ENCODE measurements at regions not wholly inside any gene's neighbourhood (a gene's known extent, or its start where the extent isn't known, plus 50 kb on each side); places are given as distances from the start of the nearest gene placed in this dataset.

- Histone ChIP-seq H3K27ac (no peak overlapping the region), H3K4me1 (ENCODE audit: control insufficient read depth in 1 of 2, low read depth in 2 of 2) (no peaks in the 10 kb centered on the region), H3K9me3 (no peaks in the 10 kb centered on the region), H3K27me3 (replicated peaks; ENCODE audit: insufficient read depth) (no peaks in the 10 kb centered on the region), H3K36me3 (no peaks in the 10 kb centered on the region), H3K4me3 (no peak overlapping the region)
- DNase-seq (ENCODE audit: low spot score) = no peak
- TF ChIP-seq CTCF (IDR thresholded peaks at IDR 0.05) = no peak
- ATAC-seq (ENCODE audit: insufficient number of reproducible peaks, low FRiP score, low read depth) = no peak
These were observed 599.3 kb upstream of the IMPG1 start for GRCh38 chr6:76671751-76672150.

- no peak overlapping the region for H3K27ac ChIP-seq
- H3K4me3 ChIP-seq = no peak overlapping the region
- H3K4me1 ChIP-seq (ENCODE audit: control insufficient read depth in 1 of 2, low read depth in 2 of 2) = no peaks in the 10 kb centered on the region
- no peaks in the 10 kb centered on the region for H3K36me3 ChIP-seq
- no peak for TF ChIP-seq CTCF (IDR thresholded peaks at IDR 0.05)
- ATAC-seq (ENCODE audit: insufficient number of reproducible peaks, low FRiP score, low read depth) = no peak
- no peak for DNase-seq (ENCODE audit: low spot score)
- H3K27me3 ChIP-seq (replicated peaks; ENCODE audit: insufficient read depth) = no peaks in the 10 kb centered on the region
- no peaks in the 10 kb centered on the region for H3K9me3 ChIP-seq
These were observed 571.8 kb upstream of the IMPG1 start for GRCh38 chr6:76644231-76644630.

- ATAC-seq (ENCODE audit: insufficient number of reproducible peaks, low FRiP score, low read depth) (no peak), DNase-seq (ENCODE audit: low spot score) (no peak)
- Histone ChIP-seq H3K4me1 (ENCODE audit: control insufficient read depth in 1 of 2, low read depth in 2 of 2) (no peaks in the 10 kb centered on the region), H3K27ac (no peak overlapping the region), H3K27me3 (replicated peaks; ENCODE audit: insufficient read depth) (no peaks in the 10 kb centered on the region), H3K4me3 (no peak overlapping the region), H3K36me3 (no peaks in the 10 kb centered on the region), H3K9me3 (no peaks in the 10 kb centered on the region)
- no peak for TF ChIP-seq CTCF (IDR thresholded peaks at IDR 0.05)
These were observed 567.5 kb upstream of the IMPG1 start for GRCh38 chr6:76639941-76640340.

GRCh38 chr6:76634695-76635094, 562.2 kb upstream of the IMPG1 start:
- TF ChIP-seq CTCF (IDR thresholded peaks at IDR 0.05) = no peak
- no peak for DNase-seq (ENCODE audit: low spot score)
- Histone ChIP-seq H3K27ac (no peak overlapping the region), H3K27me3 (replicated peaks; ENCODE audit: insufficient read depth) (no peaks in the 10 kb centered on the region), H3K36me3 (no peaks in the 10 kb centered on the region), H3K4me1 (ENCODE audit: control insufficient read depth in 1 of 2, low read depth in 2 of 2) (no peaks in the 10 kb centered on the region), H3K9me3 (no peaks in the 10 kb centered on the region), H3K4me3 (no peak overlapping the region)
- no peak for ATAC-seq (ENCODE audit: insufficient number of reproducible peaks, low FRiP score, low read depth)

- Histone ChIP-seq H3K9me3 (no peaks in the 10 kb centered on the region), H3K27me3 (replicated peaks; ENCODE audit: insufficient read depth) (no peaks in the 10 kb centered on the region), H3K4me1 (ENCODE audit: control insufficient read depth in 1 of 2, low read depth in 2 of 2) (no peaks in the 10 kb centered on the region), H3K36me3 (no peaks in the 10 kb centered on the region), H3K27ac (no peak overlapping the region), H3K4me3 (no peak overlapping the region)
- TF ChIP-seq CTCF (IDR thresholded peaks at IDR 0.05) = no peak
- DNase-seq (ENCODE audit: low spot score) (no peak), ATAC-seq (ENCODE audit: insufficient number of reproducible peaks, low FRiP score, low read depth) (no peak)
These were observed 560.8 kb upstream of the IMPG1 start for GRCh38 chr6:76633259-76633658.

Measured in thoracic aorta (tissue), 2 donors.